H1 (cell line): ENCODE measurements at regions not wholly inside any gene's neighbourhood (a gene's known extent, or its start where the extent isn't known, plus 50 kb on each side); places are given as distances from the start of the nearest gene placed in this dataset.

ENCODE experiments used
- BCL11A ChIP-seq, 2 experiments: IDR thresholded peaks; one replicate each; pipeline ENCODE4 v1.6.1; 2011; ENCODE audit warnings: low read depth in 2 of 2, low read length in 2 of 2, mild to moderate bottlenecking in 2 of 2
- CHD7 ChIP-seq: fragments of 300-600 bp; sonication (generic); IDR thresholded peaks from 2 replicates; pipeline ENCODE4 v1.7.1; 2012; ENCODE audit warnings: low read length, moderate library complexity, mild to moderate bottlenecking, inconsistent platforms; ENCODE audit not compliant: insufficient replicate concordance
- RBBP5 ChIP-seq: IDR thresholded peaks from 2 replicates; pipeline ENCODE4 v1.7.1; 2012; ENCODE audit warnings: low read depth, mild to moderate bottlenecking, inconsistent platforms, low read length, moderate library complexity, borderline replicate concordance
- SIRT6 ChIP-seq: IDR thresholded peaks from one replicate; pipeline ENCODE4 v1.7.1; 2012; ENCODE audit warnings: low read length, inconsistent platforms
- SP4 ChIP-seq: IDR thresholded peaks from 2 replicates; pipeline ENCODE4 v1.6.1; 2012; ENCODE audit warnings: low read length, inconsistent platforms
- SRF ChIP-seq: IDR thresholded peaks from 2 replicates; pipeline ENCODE4 v1.6.1; 2011; ENCODE audit warnings: mild to moderate bottlenecking, low read depth, low read length, moderate library complexity
- YY1 ChIP-seq: IDR thresholded peaks from 2 replicates; pipeline ENCODE4 v1.6.1; 2011; ENCODE audit warnings: low read depth, mild to moderate bottlenecking, low read length
- TF ChIP-seq, protein P1 (sequence below): IDR thresholded peaks from 2 replicates; pipeline ENCODE4 v1.6.1; 2011; ENCODE audit warnings: low read depth, mild to moderate bottlenecking, low read length; ENCODE audit not compliant: insufficient read depth
- TF ChIP-seq, protein P2 (sequence below), 3 experiments: IDR thresholded peaks; 1 replicate in 2 of 3; 2 replicates in 1 of 3; pipeline versions ENCODE4 v1.5.1 to v1.6.1; 2011; ENCODE audit warnings: low read length in 3 of 3, mild to moderate bottlenecking in 3 of 3, inconsistent platforms in 2 of 3, low read depth in 1 of 3, moderate library complexity in 1 of 3; ENCODE audit not compliant: insufficient read depth in 1 of 3; ENCODE audit errors: control extremely low read depth in 1 of 3

- TF ChIP-seq CHD7 (no peak), BCL11A (IDR thresholded peaks at IDR 0.05; ENCODE audit: low read depth in 2 of 2, low read length in 2 of 2) (no peak), RBBP5 (no peak), SP4 (no peak), SIRT6 (no peak), SRF (no peak), YY1 (peak; percentile 78)
- TF ChIP-seq, protein P1, sequence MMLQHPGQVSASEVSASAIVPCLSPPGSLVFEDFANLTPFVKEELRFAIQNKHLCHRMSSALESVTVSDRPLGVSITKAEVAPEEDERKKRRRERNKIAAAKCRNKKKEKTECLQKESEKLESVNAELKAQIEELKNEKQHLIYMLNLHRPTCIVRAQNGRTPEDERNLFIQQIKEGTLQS, result no peak
- TF ChIP-seq, protein P2, sequence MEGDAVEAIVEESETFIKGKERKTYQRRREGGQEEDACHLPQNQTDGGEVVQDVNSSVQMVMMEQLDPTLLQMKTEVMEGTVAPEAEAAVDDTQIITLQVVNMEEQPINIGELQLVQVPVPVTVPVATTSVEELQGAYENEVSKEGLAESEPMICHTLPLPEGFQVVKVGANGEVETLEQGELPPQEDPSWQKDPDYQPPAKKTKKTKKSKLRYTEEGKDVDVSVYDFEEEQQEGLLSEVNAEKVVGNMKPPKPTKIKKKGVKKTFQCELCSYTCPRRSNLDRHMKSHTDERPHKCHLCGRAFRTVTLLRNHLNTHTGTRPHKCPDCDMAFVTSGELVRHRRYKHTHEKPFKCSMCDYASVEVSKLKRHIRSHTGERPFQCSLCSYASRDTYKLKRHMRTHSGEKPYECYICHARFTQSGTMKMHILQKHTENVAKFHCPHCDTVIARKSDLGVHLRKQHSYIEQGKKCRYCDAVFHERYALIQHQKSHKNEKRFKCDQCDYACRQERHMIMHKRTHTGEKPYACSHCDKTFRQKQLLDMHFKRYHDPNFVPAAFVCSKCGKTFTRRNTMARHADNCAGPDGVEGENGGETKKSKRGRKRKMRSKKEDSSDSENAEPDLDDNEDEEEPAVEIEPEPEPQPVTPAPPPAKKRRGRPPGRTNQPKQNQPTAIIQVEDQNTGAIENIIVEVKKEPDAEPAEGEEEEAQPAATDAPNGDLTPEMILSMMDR (IDR thresholded peaks at IDR 0.05; ENCODE audit: control extremely low read depth in 1 of 3, insufficient read depth in 1 of 3, low read depth in 1 of 3, low read length in 3 of 3), result peak; percentile 82 to 92 (median 88)
Measured at GRCh38 chr15:69576035-69576526, 123.5 kb downstream of the RPLP1 start (continued).
